HG02678 (cell line): ENCODE measurements at regions not wholly inside any gene's neighbourhood (a gene's known extent, or its start where the extent isn't known, plus 50 kb on each side); places are given as distances from the start of the nearest gene placed in this dataset.

ENCODE experiments used
- ATAC-seq: cut with Tn5 transposase; IDR thresholded peaks from one replicate; pipeline ENCODE4 v1.9.1; 2021; ENCODE audit warnings: mild to moderate bottlenecking, moderate library complexity; ENCODE audit not compliant: unreplicated experiment

GRCh38 chr4:177569434-177569833 lies 127.2 kb upstream of the AGA start:
- ATAC-seq, result no peak

- ATAC-seq, result no peak
Measured at GRCh38 chr4:177573507-177573906, 131.3 kb upstream of the AGA start.

GRCh38 chr4:177574446-177574845 lies 132.2 kb upstream of the AGA start:
- ATAC-seq, result no peak

GRCh38 chr4:177579649-177580048 lies 137.4 kb upstream of the AGA start:
- ATAC-seq, result no peak

GRCh38 chr4:177582992-177583391 lies 140.8 kb upstream of the AGA start:
- ATAC-seq, result no peak

- no peak for ATAC-seq
Measured at GRCh38 chr4:177587989-177588388, 145.8 kb upstream of the AGA start.

- ATAC-seq, result no peak
Measured at GRCh38 chr4:177595386-177595785, 153.1 kb upstream of the AGA start.

- ATAC-seq, result no peak
Measured at GRCh38 chr4:177596035-177596434, 153.8 kb upstream of the AGA start.

- no peak for ATAC-seq
Measured at GRCh38 chr4:177596991-177597390, 154.8 kb upstream of the AGA start.

GRCh38 chr4:177605252-177605651 lies 163.0 kb upstream of the AGA start:
- ATAC-seq, result no peak

- ATAC-seq, result no peak
Measured at GRCh38 chr4:177607111-177607573, 164.9 kb upstream of the AGA start.

GRCh38 chr4:177611974-177612664 lies 169.9 kb upstream of the AGA start:
- no peak for ATAC-seq

- no peak for ATAC-seq
Measured at GRCh38 chr4:177612684-177613083, 170.4 kb upstream of the AGA start.

GRCh38 chr4:177632481-177632880 lies 190.2 kb upstream of the AGA start:
- ATAC-seq, result no peak

GRCh38 chr4:177638871-177639270 lies 196.6 kb upstream of the AGA start:
- ATAC-seq, result no peak

GRCh38 chr4:177640864-177641263 lies 198.6 kb upstream of the AGA start:
- no peak for ATAC-seq

GRCh38 chr4:177660223-177660622 lies 218.0 kb upstream of the AGA start:
- no peak for ATAC-seq

GRCh38 chr4:177667687-177668086 lies 225.4 kb upstream of the AGA start:
- ATAC-seq, result no peak

GRCh38 chr4:177671387-177671786 lies 229.2 kb upstream of the AGA start:
- no peak for ATAC-seq

- ATAC-seq, result no peak
Measured at GRCh38 chr4:177671845-177672244, 229.6 kb upstream of the AGA start.

- ATAC-seq, result no peak
Measured at GRCh38 chr4:177673985-177674489, 231.8 kb upstream of the AGA start.

GRCh38 chr4:177680308-177680707 lies 238.1 kb upstream of the AGA start:
- ATAC-seq, result no peak

- ATAC-seq, result no peak
Measured at GRCh38 chr4:177681902-177682301, 239.7 kb upstream of the AGA start.
